Transverse colon (tissue), 4 donors: ENCODE measurements at regions not wholly inside any gene's neighbourhood (a gene's known extent, or its start where the extent isn't known, plus 50 kb on each side); places are given as distances from the start of the nearest gene placed in this dataset.
"Not testable (repeated sequence)": the region's sequence is repeated elsewhere in the genome, so short reads cannot be mapped to it uniquely, and the experiment has no call there.

Source experiments
- DNase-seq: peaks from one replicate; pipeline ENCODE4 v3.0.0-alpha.2; 2019
- H3K27ac ChIP-seq, 4 donors: fragments of 200-600 bp; sonication (generic); 2 replicates each; pipeline ENCODE4 v1.5.1; 2016 to 2018; ENCODE audit warnings: inconsistent platforms in 4 of 4
- H3K27me3 ChIP-seq: fragments of 200-600 bp; sonication (generic); 2 replicates; pipeline ENCODE4 v1.5.1; 2017; ENCODE audit warnings: inconsistent platforms
- H3K36me3 ChIP-seq, 4 donors: fragments of 200-600 bp; sonication (generic); 2 replicates each; pipeline ENCODE4 v1.5.1; 2017 to 2019; ENCODE audit warnings: inconsistent platforms in 4 of 4
- H3K4me1 ChIP-seq, 4 donors: fragments of 200-600 bp; sonication (generic); 2 replicates each; pipeline ENCODE4 v1.5.1; 2017 to 2020; ENCODE audit warnings: inconsistent platforms in 4 of 4
- H3K4me3 ChIP-seq, 4 donors: fragments of 200-600 bp; sonication (generic); 1 replicate in 1 of 4; 2 replicates in 3 of 4; pipeline versions ENCODE4 v1.5.1 to v1.6.1; 2017 to 2019; ENCODE audit warnings: inconsistent platforms in 4 of 4
- H3K9me3 ChIP-seq, 2 donors: fragments of 200-600 bp; sonication (generic); 2 replicates each; pipeline ENCODE4 v1.5.1; 2017 to 2019; ENCODE audit warnings: inconsistent platforms in 2 of 2
- EP300 ChIP-seq: sonication (generic); formaldehyde crosslinking; IDR thresholded peaks from one replicate; pipeline ENCODE4 v1.6.1; 2017; ENCODE audit warnings: antibody characterized with exemption, low read depth
- POLR2A ChIP-seq: fragments of 450-650 bp; IDR thresholded peaks from one replicate; pipeline ENCODE4 v1.6.1; 2016; ENCODE audit warnings: antibody characterized with exemption, mild to moderate bottlenecking, moderate library complexity
- POLR2AphosphoS5 ChIP-seq, 3 donors: sonication (generic); formaldehyde crosslinking; IDR thresholded peaks; one replicate each; pipeline ENCODE4 v1.6.1; 2016; ENCODE audit warnings: antibody characterized with exemption in 3 of 3
- WGBS, 2 donors: methylation state at CpG; one replicate each; pipeline ENCODE4 v1.1.5; 2018; ENCODE audit warnings: low coverage in 1 of 2; 5-methylcytosine and 5-hydroxymethylcytosine counted together
- in situ Hi-C, 4 donors: fragments of 200-750 bp; cut with MboI; loops; one replicate each; pipeline versions ENCODE4 v1.15.0 to v1.15.1; 2017; ENCODE audit warnings: low sequenced_read_pairs in 3 of 4, low pct_ligation_motif_present in 1 of 4, low pct_unique_long_range_greater_than_20kb in 1 of 4
- intact Hi-C: fragments of 100-400 bp; cut with DNase I; formaldehyde crosslinking; loops from one replicate; pipeline ENCODE4 v1.15.1; 2023; ENCODE audit warnings: low total_unique reads
- TF ChIP-seq, protein P1 (sequence below), 5 experiments: fragments of 200-600 bp in 3 of 5; fragments of 450-650 bp in 2 of 5; sonication (generic) in 3 of 5; IDR thresholded peaks; 1 replicate in 2 of 5; 2 replicates in 3 of 5; pipeline ENCODE4 v1.5.1; 2016 to 2017; ENCODE audit warnings: antibody characterized with exemption in 5 of 5, inconsistent platforms in 3 of 5, mild to moderate bottlenecking in 2 of 5, moderate library complexity in 1 of 5

DNA sequence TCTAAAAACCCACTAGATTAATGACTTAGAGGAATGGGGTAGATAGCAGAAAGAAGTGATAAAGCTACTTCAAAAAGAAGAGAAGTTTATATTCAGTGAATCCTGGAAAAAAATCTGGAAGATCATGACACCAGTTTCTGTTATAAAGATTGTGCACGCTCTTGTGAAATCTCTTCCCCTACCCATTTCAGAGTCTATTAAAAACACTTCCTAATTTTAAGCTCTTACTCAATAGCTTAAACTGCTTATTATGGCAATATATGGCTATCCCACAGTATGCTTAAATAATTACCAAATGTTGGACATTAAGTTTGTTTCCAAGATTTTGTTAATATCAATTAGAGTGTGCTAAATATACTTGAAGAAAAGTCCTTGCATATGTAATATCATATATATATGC lies 585.3 kb upstream of the MAN1A1 start:
- H3K9me3 ChIP-seq, result no peaks in the 10 kb centered on the region
- H3K27me3 ChIP-seq, result no peaks in the 10 kb centered on the region
- intact Hi-C loops, result no loop called here
- 85 to 100% methylated on average over 1 of the region's 1 CpG for WGBS, 2 donors
- H3K4me3 ChIP-seq, result no peak overlapping the region
- DNase-seq, result no peak
- in situ Hi-C loops, result no loop called here
- no peaks in the 10 kb centered on the region for H3K36me3 ChIP-seq
- TF ChIP-seq POLR2A, result no peak
- H3K4me1 ChIP-seq, result no peaks in the 10 kb centered on the region
- H3K27ac ChIP-seq, result no peak overlapping the region

DNA sequence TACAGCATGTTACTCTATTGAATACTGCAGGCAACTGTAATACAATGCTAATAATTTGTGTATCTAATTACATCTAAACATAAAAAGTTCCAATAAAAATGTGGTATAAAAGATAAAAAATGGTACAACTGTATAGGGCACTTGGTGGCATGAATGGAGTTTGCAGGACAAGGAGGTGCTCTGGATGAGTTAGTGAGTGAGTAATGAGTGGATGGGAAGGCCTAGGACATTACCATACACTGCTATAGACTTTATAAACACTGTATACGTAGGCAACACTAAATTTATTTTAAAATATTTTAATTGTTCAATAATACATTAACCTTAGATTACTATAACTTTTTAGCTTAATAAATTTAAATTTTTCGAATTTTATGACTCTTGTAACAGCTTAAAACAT lies 579.6 kb upstream of the MAN1A1 start:
- intact Hi-C loops (no loop called here), in situ Hi-C loops (no loop called here)
- TF ChIP-seq EP300 (no peak), POLR2A (no peak)
- 39 to 40% methylated on average over 2 of the region's 2 CpGs for WGBS, 2 donors
- peaks cover 10 to 16% of the 10 kb centered on the region in 2 donors for H3K9me3 ChIP-seq
- H3K27ac ChIP-seq, result no peak overlapping the region
- no peak overlapping the region for H3K4me3 ChIP-seq
- DNase-seq, result no peak
- no peaks in the 10 kb centered on the region for H3K4me1 ChIP-seq
- H3K36me3 ChIP-seq, result no peaks in the 10 kb centered on the region
- no peaks in the 10 kb centered on the region for H3K27me3 ChIP-seq

DNA sequence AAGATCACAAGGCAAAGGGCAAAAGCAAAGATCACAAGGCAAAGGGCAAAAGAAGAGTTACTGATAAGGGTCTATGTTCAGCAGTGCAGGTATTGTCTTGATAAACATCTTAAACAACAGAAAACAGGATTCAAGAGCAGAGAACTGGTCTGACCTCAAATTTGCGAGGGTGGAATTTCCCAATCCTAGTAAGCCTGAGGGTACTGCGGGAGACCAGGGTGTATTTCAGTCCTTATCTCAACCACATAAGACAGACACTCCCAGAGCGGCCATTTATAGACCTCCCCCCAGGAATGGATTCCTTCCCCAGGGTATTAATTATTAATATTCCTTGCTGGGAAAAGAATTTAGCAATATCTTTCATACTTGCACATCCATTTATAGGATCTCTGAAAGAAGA lies 575.3 kb upstream of the MAN1A1 start:
- DNase-seq, H3K27me3 ChIP-seq, H3K36me3 ChIP-seq, H3K4me1 ChIP-seq, in situ Hi-C loops, H3K4me3 ChIP-seq, intact Hi-C loops, H3K27ac ChIP-seq: not testable (repeated sequence)
- H3K9me3 ChIP-seq, result peaks cover 18 to 34% of the 10 kb centered on the region in 2 donors
- 83 to 92% methylated on average over 1 to 3 of the region's 3 CpGs for WGBS, 2 donors

DNA sequence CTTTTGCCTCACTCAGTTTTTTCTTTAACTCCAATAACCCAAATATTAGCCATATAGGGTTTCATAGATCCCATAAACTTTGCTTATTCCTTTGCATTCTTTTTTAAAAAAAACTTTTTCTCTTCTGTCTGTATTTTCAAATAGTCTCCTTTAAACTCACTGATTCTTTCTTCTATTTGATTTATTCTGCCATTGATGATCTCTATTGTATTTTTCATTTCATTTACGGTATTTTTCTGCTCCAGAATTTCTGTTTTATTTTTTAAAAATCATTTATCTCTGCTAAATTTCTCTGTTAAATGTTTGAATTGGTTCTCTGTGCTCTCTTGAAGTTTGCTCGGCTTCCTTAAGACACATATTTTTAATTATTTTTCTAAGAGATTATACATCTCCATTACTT lies 573.3 kb upstream of the MAN1A1 start:
- 67 to 86% methylated on average over 2 of the region's 2 CpGs for WGBS, 2 donors
- no peak for TF ChIP-seq POLR2AphosphoS5 (IDR thresholded peaks at IDR 0.05)
- intact Hi-C loops, result no loop called here
- DNase-seq, result no peak
- peaks cover 18 to 34% of the 10 kb centered on the region in 2 donors for H3K9me3 ChIP-seq
- no peaks in the 10 kb centered on the region for H3K36me3 ChIP-seq
- no peaks in the 10 kb centered on the region for H3K27me3 ChIP-seq
- H3K4me3 ChIP-seq, result no peak overlapping the region
- no peaks in the 10 kb centered on the region for H3K4me1 ChIP-seq
- no peak overlapping the region for H3K27ac ChIP-seq
- in situ Hi-C loops, result no loop called here

DNA sequence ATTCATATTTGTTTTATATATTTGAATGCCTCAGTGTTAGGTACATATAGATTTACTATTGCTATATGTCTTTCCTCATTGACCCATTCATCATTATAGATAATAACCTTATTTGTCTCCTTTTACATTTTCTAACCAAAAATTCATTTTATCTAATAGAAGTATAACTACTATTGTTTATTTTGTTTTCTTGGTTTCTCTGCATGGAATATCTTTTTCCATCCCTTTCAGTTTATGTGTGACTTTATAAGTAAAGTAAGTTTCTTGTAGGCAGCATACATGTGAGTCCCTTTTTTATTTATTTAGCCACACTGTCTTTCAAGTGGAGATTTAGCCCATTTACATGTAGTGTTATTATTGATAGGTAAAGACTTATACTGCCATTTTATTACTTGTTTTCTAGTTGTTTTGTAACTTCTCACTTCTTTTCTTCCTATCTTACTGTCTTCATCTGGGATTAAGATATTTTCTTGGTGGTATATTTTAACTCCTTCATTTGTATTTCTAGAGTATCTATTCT lies 572.0 kb upstream of the MAN1A1 start:
- in situ Hi-C loops (no loop called here), intact Hi-C loops (no loop called here)
- no peak overlapping the region for H3K27ac ChIP-seq
- H3K9me3 ChIP-seq, result peaks cover 18 to 34% of the 10 kb centered on the region in 2 donors
- no peaks in the 10 kb centered on the region for H3K27me3 ChIP-seq
- H3K4me1 ChIP-seq, result no peaks in the 10 kb centered on the region
- TF ChIP-seq, protein P1, sequence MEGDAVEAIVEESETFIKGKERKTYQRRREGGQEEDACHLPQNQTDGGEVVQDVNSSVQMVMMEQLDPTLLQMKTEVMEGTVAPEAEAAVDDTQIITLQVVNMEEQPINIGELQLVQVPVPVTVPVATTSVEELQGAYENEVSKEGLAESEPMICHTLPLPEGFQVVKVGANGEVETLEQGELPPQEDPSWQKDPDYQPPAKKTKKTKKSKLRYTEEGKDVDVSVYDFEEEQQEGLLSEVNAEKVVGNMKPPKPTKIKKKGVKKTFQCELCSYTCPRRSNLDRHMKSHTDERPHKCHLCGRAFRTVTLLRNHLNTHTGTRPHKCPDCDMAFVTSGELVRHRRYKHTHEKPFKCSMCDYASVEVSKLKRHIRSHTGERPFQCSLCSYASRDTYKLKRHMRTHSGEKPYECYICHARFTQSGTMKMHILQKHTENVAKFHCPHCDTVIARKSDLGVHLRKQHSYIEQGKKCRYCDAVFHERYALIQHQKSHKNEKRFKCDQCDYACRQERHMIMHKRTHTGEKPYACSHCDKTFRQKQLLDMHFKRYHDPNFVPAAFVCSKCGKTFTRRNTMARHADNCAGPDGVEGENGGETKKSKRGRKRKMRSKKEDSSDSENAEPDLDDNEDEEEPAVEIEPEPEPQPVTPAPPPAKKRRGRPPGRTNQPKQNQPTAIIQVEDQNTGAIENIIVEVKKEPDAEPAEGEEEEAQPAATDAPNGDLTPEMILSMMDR (IDR thresholded peaks at IDR 0.05), result no peak
- TF ChIP-seq POLR2AphosphoS5 (IDR thresholded peaks at IDR 0.05) (no peak), EP300 (no peak), POLR2A (no peak)
- no peaks in the 10 kb centered on the region for H3K36me3 ChIP-seq
- no peak for DNase-seq
- no peak overlapping the region for H3K4me3 ChIP-seq

DNA sequence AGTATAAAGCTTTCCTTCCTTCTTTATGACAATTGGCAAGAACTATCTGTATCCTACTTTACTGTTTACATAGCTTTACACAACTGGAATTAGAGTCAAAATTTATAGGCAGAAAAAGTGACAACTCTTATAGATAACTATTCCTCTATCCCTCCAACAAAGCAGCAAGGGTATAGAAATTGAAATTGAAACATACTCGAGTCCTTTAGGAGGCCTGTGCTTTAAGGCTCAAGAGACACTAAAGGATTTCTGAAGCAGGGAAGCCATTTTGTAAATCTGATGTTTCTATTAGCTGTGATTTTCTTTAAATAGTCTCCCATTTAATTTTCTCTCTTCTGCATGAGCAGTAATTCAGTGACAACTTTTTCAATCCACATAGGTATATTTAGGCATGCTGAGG lies 567.6 kb upstream of the MAN1A1 start:
- Histone ChIP-seq H3K9me3 (peaks cover 6 to 9% of the 10 kb centered on the region in 2 donors), H3K4me3 (no peak overlapping the region), H3K36me3 (no peaks in the 10 kb centered on the region), H3K27me3 (no peaks in the 10 kb centered on the region), H3K4me1 (no peaks in the 10 kb centered on the region), H3K27ac (no peak overlapping the region)
- DNase-seq, result no peak
- TF ChIP-seq POLR2A, result no peak
- TF ChIP-seq, protein P1 (IDR thresholded peaks at IDR 0.05), result no peak
- no peak for TF ChIP-seq EP300
- no peak for TF ChIP-seq POLR2AphosphoS5 (IDR thresholded peaks at IDR 0.05)
- intact Hi-C loops, result no loop called here
- in situ Hi-C loops, result no loop called here
- WGBS, 2 donors, result 73 to 80% methylated on average over 1 of the region's 1 CpG
